IMR-90 (cell line): ENCODE measurements at regions not wholly inside any gene's neighbourhood (a gene's known extent, or its start where the extent isn't known, plus 50 kb on each side); places are given as distances from the start of the nearest gene placed in this dataset.

ENCODE experiments used
- BHLHE40 ChIP-seq: fragments of 150-350 bp; IDR thresholded peaks from 2 replicates; pipeline ENCODE4 v1.6.1; 2016; ENCODE audit warnings: mild to moderate bottlenecking, low read depth, low read length
- CEBPB ChIP-seq: IDR thresholded peaks from 2 replicates; pipeline ENCODE4 v1.6.1; 2012; ENCODE audit warnings: low read depth, low read length, improper control_type of control experiment
- MXI1 ChIP-seq: IDR thresholded peaks from 2 replicates; pipeline ENCODE4 v1.6.1; 2012; ENCODE audit warnings: low read depth, mild to moderate bottlenecking, low read length, moderate library complexity, borderline replicate concordance
- POLR2A ChIP-seq: IDR thresholded peaks from 2 replicates; pipeline ENCODE4 v1.6.1; 2012; ENCODE audit warnings: mild to moderate bottlenecking, low read depth, low read length
- RAD21 ChIP-seq: IDR thresholded peaks from 2 replicates; pipeline ENCODE4 v1.6.1; 2012; ENCODE audit warnings: low read length, improper control_type of control experiment
- RFX5 ChIP-seq: IDR thresholded peaks from 2 replicates; pipeline ENCODE4 v1.8.0; 2012; ENCODE audit warnings: low read depth, mild to moderate bottlenecking, low read length, moderate library complexity
- USF2 ChIP-seq: fragments of 150-350 bp; IDR thresholded peaks from 2 replicates; pipeline ENCODE4 v1.6.1; 2017; ENCODE audit warnings: mild to moderate bottlenecking, antibody characterized with exemption, low read length, low read depth
- TF ChIP-seq, protein P1 (sequence below): conservative IDR thresholded peaks from 2 replicates; pipeline ENCODE4 v1.5.1; 2012; ENCODE audit warnings: mild to moderate bottlenecking, low read depth, low read length, improper control_type of control experiment

DNA sequence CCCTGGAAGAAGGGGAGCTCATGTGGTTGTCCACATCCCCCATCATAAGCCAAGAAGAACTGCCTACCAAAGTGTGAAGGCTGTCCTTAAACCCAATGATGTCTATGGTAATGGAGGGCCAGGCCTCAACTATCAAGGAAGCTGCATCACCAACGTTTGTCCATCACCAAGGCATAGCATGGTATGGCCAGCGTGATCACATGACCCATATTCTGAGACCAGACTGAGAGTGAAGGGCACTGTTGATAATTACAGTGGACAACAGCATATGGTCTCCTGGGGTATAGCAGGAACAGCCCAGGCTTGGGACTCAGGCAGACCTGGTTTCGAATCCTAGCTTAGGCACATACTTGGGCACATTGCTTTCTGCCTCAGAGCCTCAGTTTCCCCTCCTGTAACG lies 218.2 kb upstream of the RREB1 start:
- no peak for TF ChIP-seq CEBPB
- TF ChIP-seq RAD21: no peak
- no peak for TF ChIP-seq POLR2A
- no peak for TF ChIP-seq BHLHE40
- TF ChIP-seq, protein P1, sequence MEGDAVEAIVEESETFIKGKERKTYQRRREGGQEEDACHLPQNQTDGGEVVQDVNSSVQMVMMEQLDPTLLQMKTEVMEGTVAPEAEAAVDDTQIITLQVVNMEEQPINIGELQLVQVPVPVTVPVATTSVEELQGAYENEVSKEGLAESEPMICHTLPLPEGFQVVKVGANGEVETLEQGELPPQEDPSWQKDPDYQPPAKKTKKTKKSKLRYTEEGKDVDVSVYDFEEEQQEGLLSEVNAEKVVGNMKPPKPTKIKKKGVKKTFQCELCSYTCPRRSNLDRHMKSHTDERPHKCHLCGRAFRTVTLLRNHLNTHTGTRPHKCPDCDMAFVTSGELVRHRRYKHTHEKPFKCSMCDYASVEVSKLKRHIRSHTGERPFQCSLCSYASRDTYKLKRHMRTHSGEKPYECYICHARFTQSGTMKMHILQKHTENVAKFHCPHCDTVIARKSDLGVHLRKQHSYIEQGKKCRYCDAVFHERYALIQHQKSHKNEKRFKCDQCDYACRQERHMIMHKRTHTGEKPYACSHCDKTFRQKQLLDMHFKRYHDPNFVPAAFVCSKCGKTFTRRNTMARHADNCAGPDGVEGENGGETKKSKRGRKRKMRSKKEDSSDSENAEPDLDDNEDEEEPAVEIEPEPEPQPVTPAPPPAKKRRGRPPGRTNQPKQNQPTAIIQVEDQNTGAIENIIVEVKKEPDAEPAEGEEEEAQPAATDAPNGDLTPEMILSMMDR: no peak
- TF ChIP-seq MXI1: no peak
- no peak for TF ChIP-seq RFX5
- TF ChIP-seq USF2: no peak
